HEK293T (cell line): ENCODE measurements at regions not wholly inside any gene's neighbourhood (a gene's known extent, or its start where the extent isn't known, plus 50 kb on each side); places are given as distances from the start of the nearest gene placed in this dataset.

Experiments used
- ARNT ChIP-seq: fragments of 450-650 bp; IDR thresholded peaks from 2 replicates; pipeline ENCODE4 v1.6.1; 2017; ENCODE audit warnings: mild to moderate bottlenecking
- BHLHE40 ChIP-seq: fragments of 450-650 bp; IDR thresholded peaks from 2 replicates; pipeline ENCODE4 v1.6.1; 2016; ENCODE audit warnings: mild to moderate bottlenecking, moderate library complexity, borderline replicate concordance
- FOXK2 ChIP-seq: fragments of 450-650 bp; IDR thresholded peaks from 2 replicates; pipeline ENCODE4 v1.6.1; 2016; ENCODE audit warnings: mild to moderate bottlenecking
- HDGF ChIP-seq: fragments of 450-650 bp; IDR thresholded peaks from 2 replicates; pipeline ENCODE4 v1.6.1; 2017; ENCODE audit warnings: antibody characterized with exemption, borderline replicate concordance
- NFRKB ChIP-seq: fragments of 450-650 bp; IDR thresholded peaks from 2 replicates; pipeline ENCODE4 v1.6.1; 2016; ENCODE audit warnings: mild to moderate bottlenecking, moderate library complexity
- ZNF384 ChIP-seq: fragments of 450-650 bp; IDR thresholded peaks from 2 replicates; pipeline ENCODE4 v1.6.1; 2016

- TF ChIP-seq HDGF (no peak), ARNT (no peak), ZNF384 (no peak), BHLHE40 (no peak), NFRKB (no peak), FOXK2 (no peak)
Observed at GRCh38 chr7:71026680-71027079, 105.3 kb upstream of the GALNT17 start.
